ENCODE measurements at regions not wholly inside any gene's neighbourhood (a gene's known extent, or its start where the extent isn't known, plus 50 kb on each side); places are given as distances from the start of the nearest gene placed in this dataset.

GRCh38 chr2:139835101-139835500, 1054.9 kb upstream of the NXPH2 start:
- no peak for DNase-seq (ENCODE audit: low spot score)

GRCh38 chr2:139828011-139828410, 1047.8 kb upstream of the NXPH2 start:
- DNase-seq (ENCODE audit: low spot score), result no peak

GRCh38 chr2:139825726-139826125, 1045.5 kb upstream of the NXPH2 start:
- no peak for DNase-seq (ENCODE audit: low spot score)

GRCh38 chr2:139819273-139819796, 1039.1 kb upstream of the NXPH2 start:
- DNase-seq (ENCODE audit: low spot score), result no peak

GRCh38 chr2:139814458-139814857, 1034.3 kb upstream of the NXPH2 start:
- no peak for DNase-seq (ENCODE audit: low spot score)

GRCh38 chr2:139813340-139813739, 1033.2 kb upstream of the NXPH2 start:
- DNase-seq (ENCODE audit: low spot score), result no peak

- no peak for DNase-seq (ENCODE audit: low spot score)
These were observed 1025.3 kb upstream of the NXPH2 start for GRCh38 chr2:139805441-139805840.

GRCh38 chr2:139798391-139798790, 1018.2 kb upstream of the NXPH2 start:
- no peak for DNase-seq (ENCODE audit: low spot score)

- DNase-seq (ENCODE audit: low spot score), result peak; percentile 53
These were observed 1010.9 kb upstream of the NXPH2 start for GRCh38 chr2:139790807-139791752.

- DNase-seq (ENCODE audit: low spot score), result no peak
These were observed 1009.9 kb upstream of the NXPH2 start for GRCh38 chr2:139790136-139790535.

- no peak for DNase-seq (ENCODE audit: low spot score)
These were observed 998.5 kb upstream of the NXPH2 start for GRCh38 chr2:139778732-139779131.

GRCh38 chr2:139773720-139774277, 993.6 kb upstream of the NXPH2 start:
- no peak for DNase-seq (ENCODE audit: low spot score)

- DNase-seq (ENCODE audit: low spot score), result no peak
These were observed 989.4 kb upstream of the NXPH2 start for GRCh38 chr2:139769633-139770032.

GRCh38 chr2:139763705-139764104, 983.5 kb upstream of the NXPH2 start:
- no peak for DNase-seq (ENCODE audit: low spot score)

GRCh38 chr2:139759000-139759505, 978.9 kb upstream of the NXPH2 start:
- no peak for DNase-seq (ENCODE audit: low spot score)

GRCh38 chr2:139746901-139747300, 966.7 kb upstream of the NXPH2 start:
- DNase-seq (ENCODE audit: low spot score), result no peak

- DNase-seq (ENCODE audit: low spot score), result no peak
These were observed 964.1 kb upstream of the NXPH2 start for GRCh38 chr2:139744273-139744672.

- DNase-seq (ENCODE audit: low spot score), result no peak
These were observed 962.3 kb upstream of the NXPH2 start for GRCh38 chr2:139742216-139743172.

- DNase-seq (ENCODE audit: low spot score), result no peak
These were observed 957.5 kb upstream of the NXPH2 start for GRCh38 chr2:139737659-139738058.

GRCh38 chr2:139730197-139730596, 950.0 kb upstream of the NXPH2 start:
- DNase-seq (ENCODE audit: low spot score), result no peak

- DNase-seq (ENCODE audit: low spot score), result no peak
These were observed 941.3 kb upstream of the NXPH2 start for GRCh38 chr2:139721411-139721995.

GRCh38 chr2:139720056-139720455, 939.9 kb upstream of the NXPH2 start:
- DNase-seq (ENCODE audit: low spot score), result no peak
